HG02571 (cell line): ENCODE measurements at regions not wholly inside any gene's neighbourhood (a gene's known extent, or its start where the extent isn't known, plus 50 kb on each side); places are given as distances from the start of the nearest gene placed in this dataset.
A peak's percentile ranks its signal among the peaks of the same experiment; 100 is the strongest.
"Not testable (repeated sequence)": the region's sequence is repeated elsewhere in the genome, so short reads cannot be mapped to it uniquely, and the experiment has no call there.

ENCODE experiments used
- ATAC-seq: cut with Tn5 transposase; IDR thresholded peaks from one replicate; pipeline ENCODE4 v1.9.1; 2021; ENCODE audit warnings: mild to moderate bottlenecking, moderate library complexity; ENCODE audit not compliant: unreplicated experiment

DNA sequence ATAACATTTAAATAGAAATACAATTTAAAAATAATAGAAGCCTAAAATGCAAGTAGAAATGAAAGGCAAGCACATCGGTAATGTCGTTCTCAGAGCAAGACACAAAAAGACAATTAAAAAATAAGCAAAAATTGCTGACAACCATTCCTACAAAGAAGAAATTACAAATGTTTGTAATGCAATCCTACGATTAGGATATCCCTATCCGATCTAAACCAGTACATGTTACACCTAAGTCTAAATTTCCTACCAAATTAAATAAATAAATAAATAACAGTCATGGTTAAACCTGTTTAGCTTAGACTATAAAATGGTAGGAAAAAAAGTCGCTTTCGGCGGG is 90.0 kb downstream of the ANXA2R start:
- no peak for ATAC-seq

DNA sequence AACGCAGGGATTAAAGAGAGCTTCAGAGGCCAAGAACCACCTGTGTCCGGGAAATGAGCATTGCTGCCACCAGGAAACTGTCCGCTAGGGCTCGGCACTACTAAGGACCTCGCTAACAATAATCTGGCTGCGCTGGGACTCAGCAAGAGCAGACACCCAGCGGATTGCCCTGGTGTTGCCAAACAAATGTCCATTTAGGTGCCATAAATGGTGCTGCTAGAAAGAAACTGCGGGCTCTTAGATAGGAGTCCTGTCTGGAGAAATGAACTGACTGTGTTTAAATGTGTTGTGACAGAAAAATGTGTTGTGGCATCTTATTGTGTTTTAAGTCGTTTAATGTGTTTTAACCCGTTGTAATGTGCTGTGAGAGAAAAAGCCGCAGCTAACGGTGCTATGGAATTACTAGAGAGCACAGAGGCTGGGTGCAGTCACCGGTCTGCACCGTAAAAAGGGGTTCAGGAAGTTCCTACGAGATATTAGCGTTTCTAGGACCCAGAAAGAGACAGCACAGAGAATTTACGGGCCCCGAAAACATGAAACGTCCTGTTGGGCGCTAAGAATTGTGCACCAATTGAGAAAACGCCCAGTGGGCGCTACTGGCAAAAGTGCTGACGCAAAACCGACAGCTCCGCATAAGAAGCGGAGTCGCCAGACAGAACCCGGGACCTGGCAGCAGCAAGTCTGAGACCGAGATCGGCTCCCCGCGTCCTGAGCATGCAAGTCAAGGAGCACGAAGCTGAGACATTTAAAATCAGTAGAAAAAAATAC is 90.6 kb downstream of the ANXA2R start:
- peak; percentile 54 for ATAC-seq

DNA sequence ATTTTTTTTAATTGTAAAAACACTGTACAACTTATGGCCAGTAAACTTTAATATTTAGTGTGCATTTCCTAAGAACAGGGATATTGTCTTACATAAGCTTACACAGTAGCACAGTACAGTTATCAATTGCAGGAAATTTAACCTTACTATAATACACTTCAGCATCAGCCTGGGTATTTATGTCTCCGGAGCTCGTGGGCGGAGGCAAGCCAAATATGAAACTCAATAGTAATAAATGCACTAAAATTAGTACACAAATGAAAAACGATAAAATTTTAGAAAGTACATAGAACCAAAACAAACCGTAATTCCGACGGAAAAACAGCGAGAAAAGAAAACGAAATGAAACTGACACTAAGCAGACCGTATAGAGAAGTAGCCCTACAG is 91.2 kb downstream of the ANXA2R start:
- ATAC-seq: no peak

DNA sequence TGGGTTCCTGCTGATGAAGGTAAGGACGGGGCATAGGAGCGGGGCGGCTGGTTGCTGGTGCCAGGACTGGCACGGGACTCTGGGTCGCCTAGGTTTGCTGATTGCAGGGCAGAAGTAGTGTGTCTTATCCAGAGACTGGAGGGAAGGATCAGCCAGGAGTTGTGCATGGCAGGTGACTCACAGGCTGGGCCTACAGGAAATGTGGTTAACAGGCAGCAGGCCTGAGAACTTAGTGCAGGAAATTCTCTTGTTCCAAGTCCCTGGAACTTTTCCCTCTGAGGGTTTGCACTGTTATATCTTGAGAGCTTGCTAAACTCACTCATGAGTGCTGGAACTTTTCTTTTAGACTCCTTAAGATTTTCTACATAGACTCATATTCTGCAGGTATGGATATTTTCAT is 95.1 kb downstream of the ANXA2R start:
- ATAC-seq: no peak

DNA sequence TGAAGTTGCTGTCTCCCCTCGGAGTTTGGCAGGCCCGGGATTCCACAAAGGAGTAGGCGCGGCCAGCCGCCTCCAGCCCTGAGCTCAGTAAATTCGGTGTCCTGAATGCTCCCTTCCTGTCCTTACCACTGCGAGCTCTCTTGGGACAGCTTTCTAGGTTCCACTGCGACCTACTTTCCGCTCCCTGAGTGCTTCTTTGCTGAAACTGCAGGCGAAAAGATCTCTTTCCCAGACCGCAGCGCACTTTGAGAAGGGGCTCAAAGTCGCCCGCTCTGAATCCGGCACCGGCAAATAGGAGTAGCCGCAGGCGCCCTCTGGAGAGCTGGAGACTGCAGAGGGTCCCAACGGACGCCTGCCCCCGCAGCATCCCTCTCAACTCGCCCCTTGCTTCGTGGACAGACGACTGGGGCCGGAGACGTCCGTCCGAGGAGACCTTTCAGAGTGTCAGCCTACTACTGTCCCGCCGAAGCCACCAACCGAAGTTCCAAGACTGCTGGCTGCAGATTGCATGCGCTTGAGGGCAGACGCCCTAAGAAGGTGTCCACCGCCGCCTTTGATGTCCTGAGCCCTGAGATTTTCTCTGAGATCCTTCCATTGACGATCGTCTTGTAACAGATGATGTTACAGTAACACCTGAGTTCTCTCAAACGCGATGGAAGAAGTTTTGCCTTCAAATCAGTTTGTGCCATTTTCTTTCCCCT is 96.0 kb downstream of the ANXA2R start:
- ATAC-seq: no peak

DNA sequence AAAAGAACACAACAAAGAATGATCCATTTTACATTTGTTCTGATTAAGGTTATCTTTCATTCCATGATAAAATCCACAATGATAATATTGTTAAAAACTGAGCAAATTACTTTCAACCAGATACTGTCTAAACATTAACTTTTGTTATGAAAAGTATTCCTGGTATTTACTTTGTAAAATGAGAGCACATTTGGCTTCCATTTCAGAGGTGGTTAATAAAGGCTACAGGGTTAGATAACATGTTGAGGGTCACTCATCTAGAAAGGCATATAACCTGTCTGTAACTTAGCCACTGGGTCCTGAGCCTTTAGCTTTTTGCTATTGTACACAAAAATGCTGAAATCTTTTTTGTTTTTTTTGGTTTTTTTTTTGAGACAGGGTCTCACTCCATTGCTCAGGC is 99.3 kb downstream of the ANXA2R start:
- ATAC-seq: no peak

DNA sequence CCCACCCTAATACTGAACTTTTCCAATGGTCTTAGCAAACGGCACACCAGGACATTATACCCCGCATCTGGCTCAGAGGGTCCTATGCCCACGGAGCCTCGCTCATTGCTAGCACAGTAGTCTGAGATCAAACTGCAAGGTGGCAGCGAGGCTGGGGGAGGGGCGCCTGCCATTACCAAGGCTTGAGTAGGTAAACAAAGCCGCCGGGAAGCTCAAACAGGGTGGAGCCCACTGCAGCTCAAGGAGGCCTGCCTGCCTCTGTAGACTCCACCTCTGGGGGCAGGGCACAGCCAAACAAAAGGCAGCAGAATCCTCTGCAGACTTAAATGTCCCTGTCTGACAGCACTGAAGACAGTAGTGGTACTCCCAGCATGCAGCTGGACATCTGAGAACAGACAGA is 108.1 kb downstream of the ANXA2R start:
- ATAC-seq: not testable (repeated sequence)

DNA sequence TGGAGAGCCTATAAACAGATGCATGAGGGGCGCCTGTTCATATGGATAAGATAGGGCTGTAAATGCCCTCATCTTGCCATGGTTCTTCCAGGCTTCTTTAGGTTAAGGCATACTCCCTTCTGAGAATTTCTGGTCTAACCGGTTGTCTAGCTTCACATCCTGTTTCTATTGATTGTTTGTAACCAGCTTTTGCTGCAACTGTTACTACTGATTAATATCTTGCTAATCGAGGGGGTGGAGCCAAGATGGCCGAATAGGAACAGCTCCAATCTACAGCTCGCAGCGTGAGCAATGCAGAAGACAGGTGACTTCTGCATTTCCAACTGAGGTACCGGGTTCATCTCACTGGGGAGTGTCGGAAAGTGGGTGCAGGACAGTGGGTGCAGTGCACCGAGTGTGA is 108.7 kb downstream of the ANXA2R start:
- ATAC-seq: not testable (repeated sequence)

DNA sequence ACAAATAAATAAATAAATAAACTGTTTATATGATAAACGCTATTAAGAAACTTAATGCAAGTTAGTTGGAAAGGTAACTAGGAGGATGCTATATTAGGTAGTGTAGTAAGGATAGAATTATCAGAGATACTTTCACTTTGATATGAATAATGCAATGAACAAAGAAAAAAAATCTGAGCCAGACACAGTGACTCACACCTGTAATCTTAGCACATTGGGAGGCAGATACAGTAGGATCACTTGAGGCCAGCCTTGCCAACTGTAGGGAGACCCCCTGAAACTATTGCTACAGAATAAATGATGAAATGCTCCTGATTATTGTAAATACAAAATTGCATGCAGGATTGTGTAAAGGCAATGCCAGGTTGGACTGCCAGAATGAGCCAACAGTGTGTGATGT is 109.2 kb downstream of the ANXA2R start:
- ATAC-seq: no peak

DNA sequence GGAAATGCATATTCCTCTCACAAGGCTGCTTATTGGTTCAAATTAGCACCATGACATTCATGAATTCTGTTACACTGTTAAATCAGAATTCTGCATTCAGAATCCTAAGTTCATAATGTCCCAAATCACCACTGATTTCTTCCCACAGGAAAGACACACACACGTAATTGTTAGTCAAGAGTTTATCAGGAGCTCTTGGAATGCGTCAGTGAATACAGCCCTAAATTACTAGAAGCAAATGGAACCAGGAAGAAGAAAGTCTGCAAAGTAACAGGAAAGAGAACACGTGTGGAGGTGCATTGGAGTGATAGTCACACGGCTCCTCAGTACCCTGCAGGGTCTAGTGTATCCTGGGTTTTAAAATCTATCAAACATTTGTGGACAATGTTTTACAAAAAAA is 110.2 kb downstream of the ANXA2R start:
- no peak for ATAC-seq

DNA sequence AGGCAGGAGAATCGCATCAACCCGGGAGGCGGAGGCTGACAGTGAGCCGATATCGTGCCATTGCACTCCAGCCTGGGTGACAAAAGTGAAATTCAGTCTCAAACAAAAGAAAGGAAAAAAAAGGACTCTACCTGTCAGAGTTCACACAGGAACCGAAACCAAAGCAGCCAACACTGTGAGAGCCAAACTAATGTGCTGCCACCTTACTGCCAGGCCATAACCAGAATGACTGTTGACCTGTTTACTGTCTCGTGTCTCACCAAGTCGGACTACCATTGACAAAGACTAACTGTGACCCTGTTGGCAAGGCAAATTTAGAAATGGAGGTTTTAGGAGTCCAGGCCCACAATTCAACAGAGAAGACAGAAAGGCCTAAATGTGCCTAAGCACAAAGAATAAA is 112.4 kb downstream of the ANXA2R start:
- ATAC-seq: peak; percentile 70

DNA sequence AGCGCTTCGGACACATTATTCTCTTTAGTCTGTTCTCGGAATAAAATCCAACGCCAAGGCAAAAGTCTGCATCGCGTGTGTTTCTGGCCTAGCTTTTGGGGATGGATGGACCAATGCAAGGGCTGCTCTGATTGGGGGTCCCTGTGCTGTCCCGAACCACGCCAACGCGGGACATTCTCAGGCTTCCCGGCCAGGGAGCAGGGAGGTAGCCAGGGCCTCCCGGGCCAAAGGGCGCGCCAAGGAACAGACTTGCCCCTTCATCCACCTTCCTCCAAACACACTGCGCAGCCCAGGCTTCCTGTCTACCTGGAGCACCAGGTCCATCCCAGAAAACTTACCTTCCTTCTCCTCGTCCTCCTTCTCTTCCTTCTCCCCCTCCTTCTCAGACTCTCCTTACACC is 113.0 kb upstream of the SELENOP start:
- ATAC-seq: no peak

DNA sequence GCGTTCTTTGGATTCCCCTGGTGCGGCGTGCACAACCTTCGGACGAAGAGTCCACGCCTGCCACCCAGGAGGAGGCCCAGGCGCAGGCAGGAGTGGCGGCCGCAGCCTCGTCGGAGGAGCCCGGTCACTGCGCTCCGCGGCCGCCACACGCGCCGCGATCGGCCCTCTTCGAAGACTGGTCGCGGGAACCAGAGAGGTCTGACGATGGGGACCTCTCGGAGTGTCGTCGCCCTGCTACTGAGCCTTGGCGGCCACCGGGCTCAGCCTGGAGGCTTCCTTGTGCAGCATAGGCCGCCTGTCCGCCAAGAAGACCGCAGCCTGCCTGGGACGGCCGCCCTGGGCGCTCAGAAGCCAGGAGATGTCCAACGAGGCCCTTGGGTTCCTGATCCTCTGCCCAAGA is 112.5 kb upstream of the SELENOP start:
- no peak for ATAC-seq

DNA sequence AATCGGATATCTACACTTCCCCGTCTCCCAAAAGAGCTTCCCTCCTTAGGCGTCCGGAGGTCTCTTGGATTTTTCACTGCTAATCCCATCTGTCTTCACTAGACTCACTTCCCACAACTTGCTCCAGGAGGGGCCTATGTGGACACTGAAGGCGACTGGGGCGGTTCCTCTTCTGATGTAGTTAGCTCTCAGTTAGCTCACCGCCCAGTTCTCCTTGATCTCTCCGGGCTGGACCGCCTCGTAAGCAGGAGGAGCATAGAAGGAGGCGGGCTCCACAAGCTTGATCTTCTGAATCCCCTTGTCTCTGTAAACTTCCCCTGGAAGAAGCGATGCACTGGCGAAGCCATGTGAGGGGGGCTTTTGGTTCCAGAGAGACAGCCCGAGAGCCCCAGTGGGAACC is 112.0 kb upstream of the SELENOP start:
- no peak for ATAC-seq

DNA sequence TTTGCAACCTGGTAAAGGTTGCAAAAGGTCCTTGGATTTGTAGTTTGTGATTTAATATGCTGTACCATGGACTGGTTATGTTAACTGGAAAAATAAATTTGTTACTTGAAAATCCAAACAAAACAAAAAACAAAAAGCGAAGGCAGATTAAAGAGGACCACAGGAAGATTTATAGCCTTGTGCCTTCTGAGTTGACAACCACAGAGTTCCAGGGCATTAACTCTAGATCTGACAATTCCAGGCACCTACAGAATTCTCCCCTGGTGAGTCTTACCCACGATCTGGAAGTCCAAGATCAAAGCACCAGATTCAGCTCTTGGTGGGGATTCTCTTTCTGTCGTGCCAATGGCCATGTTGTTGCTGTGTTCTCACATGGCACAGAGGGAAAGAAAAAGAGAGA is 107.9 kb upstream of the SELENOP start:
- no peak for ATAC-seq

DNA sequence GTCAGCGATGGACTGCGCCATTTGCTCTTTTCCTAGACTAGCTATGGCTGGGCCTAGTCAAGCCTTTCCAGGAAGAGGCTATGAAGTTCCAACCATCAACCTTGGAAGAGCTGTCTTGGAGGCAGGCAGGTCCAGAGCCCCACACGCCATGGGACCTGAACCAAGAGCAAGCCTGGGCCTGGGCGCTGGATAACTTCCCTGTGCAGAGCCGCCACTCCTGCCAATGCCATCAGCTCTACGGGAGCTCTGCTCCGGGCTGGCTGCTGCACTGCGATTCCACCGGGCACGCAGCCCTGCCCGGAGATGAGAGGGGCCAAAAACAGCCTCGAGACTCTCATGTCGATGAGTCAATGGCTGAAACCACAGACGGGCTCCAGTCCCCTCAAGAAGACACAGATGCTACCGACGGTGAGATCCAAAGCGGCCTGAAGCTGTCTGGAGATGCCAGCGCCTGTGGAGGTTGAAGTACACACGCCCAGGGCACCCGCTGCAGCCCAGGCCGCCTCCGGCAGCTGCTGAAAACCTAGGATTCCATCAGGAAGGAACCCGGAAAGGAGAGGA is 103.7 kb upstream of the SELENOP start:
- no peak for ATAC-seq

DNA sequence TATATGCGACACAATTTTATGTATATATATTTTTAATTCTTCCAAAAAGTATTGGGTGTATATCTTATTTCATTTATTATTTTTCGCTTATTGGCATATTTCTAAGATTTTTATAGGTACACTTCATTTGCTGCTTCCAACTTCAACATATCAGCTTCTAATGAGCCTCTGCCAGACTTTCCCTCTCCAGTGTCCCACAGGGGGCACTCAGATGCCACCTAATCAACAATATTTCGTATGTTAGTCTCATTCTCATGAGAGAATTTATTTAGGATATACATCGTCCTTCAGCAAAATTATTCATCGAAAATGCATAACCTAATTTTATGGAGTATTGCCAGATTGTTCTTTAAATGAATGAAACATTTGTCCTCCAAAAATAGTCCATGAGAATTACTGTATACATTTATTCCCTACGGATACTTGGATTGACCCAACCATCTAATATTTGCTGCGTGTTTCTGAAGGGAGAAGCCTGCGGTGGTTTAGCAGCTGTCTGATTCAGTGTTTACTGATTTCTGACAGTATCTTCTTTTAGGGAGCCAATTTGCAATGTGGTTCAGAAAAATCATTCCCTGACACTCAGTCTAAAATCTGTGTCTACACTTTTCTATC is 100.6 kb upstream of the SELENOP start:
- ATAC-seq: no peak

DNA sequence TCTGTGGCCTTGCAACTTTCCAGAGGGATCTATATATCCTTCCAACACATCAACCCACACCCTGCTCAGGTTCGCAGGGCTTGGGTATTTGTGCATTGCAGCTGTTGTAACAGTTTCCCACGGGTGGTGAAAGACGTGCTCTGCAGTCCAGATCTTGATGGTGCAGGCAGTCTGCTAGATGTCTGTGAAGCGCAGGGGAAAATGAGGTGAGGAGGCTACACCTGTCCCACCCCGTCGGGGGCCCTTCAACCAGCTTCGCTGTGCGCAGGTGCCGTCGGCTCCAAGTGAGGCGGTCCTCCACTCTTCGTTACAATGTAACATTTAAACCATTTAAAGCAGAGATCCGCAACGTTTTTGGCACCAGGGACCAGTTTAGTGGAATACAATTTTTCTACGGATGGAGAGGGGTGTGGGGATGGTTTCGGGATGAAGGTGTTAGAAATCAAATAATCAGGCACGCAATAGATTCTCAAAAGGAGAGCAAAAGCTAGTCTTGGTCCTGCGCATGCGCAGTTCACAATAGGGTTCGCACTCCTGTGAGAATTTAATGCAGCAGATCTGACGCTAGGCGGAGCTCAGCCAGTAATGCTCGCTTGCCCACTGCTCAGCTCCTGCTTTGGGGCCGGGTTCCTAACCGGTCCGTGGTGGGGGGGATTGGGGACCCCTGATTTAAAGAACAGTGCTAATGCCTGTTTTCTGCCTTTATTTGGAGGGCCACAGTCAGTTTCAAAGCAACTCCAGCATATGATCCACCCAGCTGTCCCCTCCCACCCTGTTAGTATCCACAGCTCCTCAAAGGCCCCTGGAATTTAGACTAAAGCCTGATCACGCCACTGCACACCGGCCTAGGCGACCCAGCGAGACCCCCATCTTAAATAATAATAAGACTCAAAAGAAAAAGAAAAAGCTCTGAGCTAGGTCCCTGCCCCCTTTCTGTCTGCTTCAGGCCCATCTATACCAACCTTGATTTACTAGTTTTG is 97.1 kb upstream of the SELENOP start:
- peak; percentile 92 for ATAC-seq

DNA sequence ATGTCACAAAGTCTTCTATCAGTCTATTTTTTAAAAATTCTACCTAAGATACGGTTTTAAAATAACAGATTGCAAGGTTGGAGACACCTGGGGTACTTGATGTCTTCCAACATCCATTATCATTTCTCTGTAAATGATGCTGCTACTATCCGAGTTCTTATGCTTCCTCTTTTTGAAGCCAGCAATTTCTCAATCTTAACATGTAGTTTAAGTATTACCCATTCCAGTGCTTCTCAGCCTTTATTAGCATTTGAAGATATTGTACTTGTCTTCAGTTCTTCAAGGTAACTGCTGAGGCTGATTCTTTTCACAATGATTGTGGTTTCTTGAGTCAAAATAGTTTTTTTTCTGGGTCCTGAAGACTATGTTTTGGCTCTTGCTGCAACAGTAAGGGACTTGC is 96.4 kb upstream of the SELENOP start:
- ATAC-seq: no peak

DNA sequence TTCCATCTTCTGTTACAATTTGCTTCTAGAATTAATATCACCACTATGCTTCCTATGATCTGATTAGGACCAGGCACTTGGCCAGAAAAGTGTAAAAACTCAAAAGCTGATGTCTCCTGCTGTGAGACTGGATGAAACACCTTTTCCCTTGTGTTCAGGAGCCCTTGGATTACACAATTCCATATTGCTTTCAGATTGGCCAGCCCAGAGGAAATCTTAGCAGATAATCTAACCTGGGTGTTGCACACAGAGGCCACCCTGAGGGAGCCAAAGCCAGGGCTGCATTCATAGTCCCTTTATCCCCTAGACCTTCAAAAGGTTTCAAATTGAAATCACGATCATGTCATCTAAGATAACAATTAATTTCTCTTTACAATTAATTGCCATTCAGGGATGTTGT is 94.1 kb upstream of the SELENOP start:
- no peak for ATAC-seq

DNA sequence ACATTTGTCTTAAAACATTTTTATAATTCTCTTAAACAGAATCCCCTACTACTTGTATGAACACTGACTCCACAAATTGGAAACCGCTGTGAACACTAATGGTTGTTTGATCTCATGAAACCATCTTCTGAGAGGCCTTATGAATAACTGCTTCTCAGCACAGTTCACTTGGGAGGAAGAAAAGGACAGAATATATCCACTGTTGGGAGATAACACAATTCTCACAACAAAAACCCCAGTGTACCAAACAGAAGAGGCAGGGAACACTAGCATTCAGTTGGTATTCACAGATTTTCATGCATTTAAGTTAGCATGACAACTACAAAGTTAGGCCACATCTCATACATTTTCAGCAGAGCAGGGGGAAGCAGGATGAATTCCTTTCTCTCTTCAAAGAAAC is 89.0 kb upstream of the SELENOP start:
- no peak for ATAC-seq
